ELR (cell line): ENCODE measurements at regions not wholly inside any gene's neighbourhood (a gene's known extent, or its start where the extent isn't known, plus 50 kb on each side); places are given as distances from the start of the nearest gene placed in this dataset.
"Not testable (repeated sequence)": the region's sequence is repeated elsewhere in the genome, so short reads cannot be mapped to it uniquely, and the experiment has no call there.

ENCODE experiments used
- DNase-seq: peaks from one replicate; pipeline ENCODE4 v3.0.0-alpha.2; 2015; ENCODE audit warnings: low read depth

GRCh38 chrX:131893857-131894256 lies 129.2 kb upstream of the STK26 start:
- not testable (repeated sequence) for DNase-seq

- peak; percentile 23 for DNase-seq
Observed at GRCh38 chrX:131894995-131895394, 128.1 kb upstream of the STK26 start.

GRCh38 chrX:131895807-131896206 lies 127.3 kb upstream of the STK26 start:
- no peak for DNase-seq

GRCh38 chrX:131901546-131901945 lies 121.6 kb upstream of the STK26 start:
- DNase-seq = no peak

GRCh38 chrX:131907488-131908314 lies 115.4 kb upstream of the STK26 start:
- DNase-seq = no peak

GRCh38 chrX:131910586-131910985 lies 112.5 kb upstream of the STK26 start:
- no peak for DNase-seq

- no peak for DNase-seq
Observed at GRCh38 chrX:131915488-131915887, 107.6 kb upstream of the STK26 start.

- DNase-seq = no peak
Observed at GRCh38 chrX:131917588-131917987, 105.5 kb upstream of the STK26 start.

- DNase-seq = no peak
Observed at GRCh38 chrX:131918839-131919238, 104.3 kb upstream of the STK26 start.

- DNase-seq = no peak
Observed at GRCh38 chrX:131923614-131924250, 99.4 kb upstream of the STK26 start.

GRCh38 chrX:131938749-131939148 lies 84.4 kb upstream of the STK26 start:
- DNase-seq = no peak

- DNase-seq = no peak
Observed at GRCh38 chrX:131942034-131942433, 81.1 kb upstream of the STK26 start.

- no peak for DNase-seq
Observed at GRCh38 chrX:131944936-131945902, 77.9 kb upstream of the STK26 start.

GRCh38 chrX:131951166-131951565 lies 71.9 kb upstream of the STK26 start:
- DNase-seq = no peak

GRCh38 chrX:131955099-131955777 lies 67.9 kb upstream of the STK26 start:
- no peak for DNase-seq

GRCh38 chrX:131958724-131959123 lies 64.4 kb upstream of the STK26 start:
- no peak for DNase-seq

- DNase-seq = no peak
Observed at GRCh38 chrX:131970347-131970746, 52.8 kb upstream of the STK26 start.
